Hindlimb muscle (tissue), 1 donor: ENCODE measurements at regions not wholly inside any gene's neighbourhood (a gene's known extent, or its start where the extent isn't known, plus 50 kb on each side); places are given as distances from the start of the nearest gene placed in this dataset.
"Not testable (repeated sequence)": the region's sequence is repeated elsewhere in the genome, so short reads cannot be mapped to it uniquely, and the experiment has no call there.

Experiments used
- DNase-seq: peaks from one replicate; pipeline ENCODE4 v3.0.0-alpha.2; 2013

GRCh38 chr12:124188561-124189405 lies 106.1 kb upstream of the RFLNA start:
- DNase-seq = peak; percentile 71

GRCh38 chr12:124190312-124191023 lies 104.4 kb upstream of the RFLNA start:
- no peak for DNase-seq

DNA sequence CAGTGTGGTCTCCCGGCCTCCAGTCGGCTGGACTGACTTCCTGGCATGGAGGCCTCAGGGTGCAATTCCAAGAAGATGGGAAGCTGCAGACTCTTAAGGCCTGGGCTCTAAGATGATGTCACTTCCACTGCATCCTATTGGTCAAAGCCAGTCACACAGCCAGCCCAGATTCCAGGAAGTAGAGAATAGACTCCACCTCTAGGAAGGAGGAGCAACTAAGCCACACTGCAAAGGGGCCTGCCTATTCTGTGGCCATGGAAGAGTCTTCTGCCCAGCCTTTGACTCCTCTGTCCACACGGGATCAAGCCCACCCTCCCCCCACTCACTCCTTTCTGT lies 103.9 kb upstream of the RFLNA start:
- DNase-seq = no peak

DNA sequence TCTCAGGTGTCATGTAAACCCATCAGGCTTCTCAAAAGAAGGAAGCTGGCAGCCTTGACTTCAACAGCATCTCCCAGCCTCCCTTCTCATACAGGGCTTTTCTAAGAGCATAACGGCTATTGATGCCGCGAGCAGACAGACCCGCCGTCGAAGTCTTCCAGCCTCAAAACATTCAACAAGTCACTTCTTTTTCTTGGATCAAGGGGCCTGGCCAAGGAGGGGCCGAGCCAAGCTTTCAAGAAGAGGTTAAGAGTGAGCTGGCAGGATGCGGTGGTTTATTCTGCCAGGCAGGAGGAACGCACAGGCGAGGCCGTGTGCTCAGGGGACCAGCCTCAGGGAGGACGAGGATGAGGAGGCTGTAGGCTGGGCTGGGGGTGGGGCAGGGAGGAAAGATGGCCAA lies 102.9 kb upstream of the RFLNA start:
- DNase-seq = no peak

- no peak for DNase-seq
Measured at GRCh38 chr12:124194264-124194892, 100.5 kb upstream of the RFLNA start.

DNA sequence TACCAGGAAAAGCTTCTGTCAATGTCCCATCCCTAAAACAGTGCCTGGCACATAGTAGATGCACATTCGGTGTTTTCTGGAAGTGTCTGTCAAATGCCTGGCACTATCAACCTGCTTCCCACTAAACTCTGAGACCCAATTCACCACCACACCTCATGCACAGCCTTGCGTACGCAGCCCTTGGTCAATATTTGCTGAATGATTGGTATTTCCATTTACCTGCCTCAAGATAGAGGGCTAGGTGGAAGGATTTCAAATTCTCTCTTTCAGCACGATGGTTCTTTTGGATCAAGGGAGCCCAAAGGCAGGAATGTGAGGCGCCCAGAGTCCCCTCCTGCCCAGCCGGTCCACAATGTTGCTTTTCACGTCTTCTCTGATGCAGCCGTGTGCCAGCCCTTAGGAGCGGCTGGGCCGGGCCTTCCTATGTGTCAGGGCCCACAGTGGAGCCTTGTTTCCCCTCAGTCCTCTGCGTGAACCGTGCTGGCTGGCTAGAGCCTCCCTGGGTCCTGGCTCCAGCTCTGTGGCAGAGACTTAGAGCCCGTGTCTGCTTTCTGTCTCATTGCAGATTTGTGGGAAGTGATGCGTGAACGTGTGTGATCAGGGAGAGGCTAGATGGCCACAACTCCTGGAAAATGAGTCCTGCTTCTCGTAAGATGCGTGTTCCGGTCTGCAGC lies 99.9 kb upstream of the RFLNA start:
- no peak for DNase-seq

DNA sequence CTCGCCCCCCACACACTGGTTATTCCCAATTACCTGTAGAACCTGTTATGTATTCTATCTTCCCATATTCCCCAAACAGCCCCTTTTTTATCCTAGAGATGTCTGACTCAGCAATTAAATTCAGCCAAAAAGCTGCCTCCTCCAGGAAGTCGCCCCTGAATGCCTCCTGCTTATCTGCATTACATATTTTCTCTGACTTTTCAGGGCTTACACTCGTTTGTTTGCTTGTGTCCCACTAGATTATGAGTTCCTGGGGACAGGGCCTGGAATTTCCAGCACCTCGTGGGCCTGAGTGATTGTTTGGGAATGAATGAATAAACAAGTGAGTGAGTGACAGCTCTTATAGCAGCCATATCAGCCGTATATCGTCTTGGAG lies 99.3 kb upstream of the RFLNA start:
- DNase-seq = no peak

GRCh38 chr12:124196236-124196635 lies 98.7 kb upstream of the RFLNA start:
- no peak for DNase-seq

GRCh38 chr12:124201248-124201647 lies 93.6 kb upstream of the RFLNA start:
- no peak for DNase-seq

DNA sequence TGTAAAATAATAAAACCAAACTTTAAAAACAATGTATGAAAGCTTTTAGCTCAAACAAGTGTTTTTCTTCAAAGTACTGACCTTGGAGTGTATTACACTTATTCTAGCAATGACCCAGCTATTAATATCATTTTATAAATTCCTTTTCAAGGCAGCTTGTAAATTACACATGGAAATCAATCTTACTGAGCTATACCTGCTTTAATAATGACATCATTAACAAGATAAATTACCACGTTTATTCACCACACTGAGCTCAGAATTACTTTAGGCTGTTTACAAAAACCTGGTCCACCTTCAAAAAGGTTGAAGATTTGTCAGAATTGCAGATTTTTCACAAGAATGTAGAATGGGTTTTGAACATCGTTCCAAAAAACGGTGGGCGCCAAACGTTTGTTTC lies 91.7 kb upstream of the RFLNA start:
- DNase-seq = no peak

DNA sequence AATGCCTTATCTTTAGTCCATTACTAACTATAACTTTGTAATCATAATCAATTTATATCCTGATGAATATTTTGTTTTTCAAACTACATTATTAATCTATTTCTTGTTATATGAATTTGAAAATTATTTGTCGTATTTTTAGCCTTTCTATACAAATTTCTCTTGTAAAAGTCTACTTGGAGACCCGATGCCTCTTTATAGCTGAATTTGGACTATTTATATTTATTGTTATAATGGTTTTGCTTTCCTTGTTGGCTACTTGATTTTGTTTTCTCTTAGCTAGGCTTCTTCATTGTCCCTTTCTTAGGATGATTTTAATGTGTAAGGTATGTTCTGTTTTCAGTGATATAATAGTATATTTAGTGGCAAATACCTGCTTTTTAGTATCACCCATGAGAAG lies 89.5 kb upstream of the RFLNA start:
- no peak for DNase-seq

GRCh38 chr12:124207049-124207448 lies 87.8 kb upstream of the RFLNA start:
- no peak for DNase-seq

GRCh38 chr12:124207617-124208016 lies 87.3 kb upstream of the RFLNA start:
- DNase-seq = no peak

GRCh38 chr12:124208489-124208888 lies 86.4 kb upstream of the RFLNA start:
- no peak for DNase-seq

GRCh38 chr12:124210991-124211577 lies 83.8 kb upstream of the RFLNA start:
- DNase-seq = no peak

DNA sequence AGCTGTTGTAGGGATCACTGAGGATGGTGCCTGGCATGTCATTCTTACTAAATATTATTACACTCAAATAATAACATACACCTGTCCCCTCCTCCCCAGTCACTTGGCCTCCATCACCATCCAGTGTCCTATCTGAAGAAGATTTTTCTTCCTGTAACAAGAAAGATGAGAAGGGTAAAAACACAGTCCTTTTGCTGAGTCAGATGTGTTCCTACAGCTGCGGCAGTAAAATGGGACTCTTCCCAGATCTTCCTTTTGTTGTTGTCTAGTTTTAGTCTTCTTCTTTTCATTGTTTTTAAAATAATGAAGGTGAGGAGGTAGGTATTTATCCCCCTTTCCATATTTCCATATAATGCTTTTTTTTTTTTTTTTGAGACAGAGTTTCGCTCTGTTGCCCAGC lies 83.1 kb upstream of the RFLNA start:
- DNase-seq = no peak

GRCh38 chr12:124213666-124214347 lies 81.1 kb upstream of the RFLNA start:
- no peak for DNase-seq

GRCh38 chr12:124214574-124214973 lies 80.3 kb upstream of the RFLNA start:
- DNase-seq = no peak

- no peak for DNase-seq
Measured at GRCh38 chr12:124216966-124217365, 77.9 kb upstream of the RFLNA start.

DNA sequence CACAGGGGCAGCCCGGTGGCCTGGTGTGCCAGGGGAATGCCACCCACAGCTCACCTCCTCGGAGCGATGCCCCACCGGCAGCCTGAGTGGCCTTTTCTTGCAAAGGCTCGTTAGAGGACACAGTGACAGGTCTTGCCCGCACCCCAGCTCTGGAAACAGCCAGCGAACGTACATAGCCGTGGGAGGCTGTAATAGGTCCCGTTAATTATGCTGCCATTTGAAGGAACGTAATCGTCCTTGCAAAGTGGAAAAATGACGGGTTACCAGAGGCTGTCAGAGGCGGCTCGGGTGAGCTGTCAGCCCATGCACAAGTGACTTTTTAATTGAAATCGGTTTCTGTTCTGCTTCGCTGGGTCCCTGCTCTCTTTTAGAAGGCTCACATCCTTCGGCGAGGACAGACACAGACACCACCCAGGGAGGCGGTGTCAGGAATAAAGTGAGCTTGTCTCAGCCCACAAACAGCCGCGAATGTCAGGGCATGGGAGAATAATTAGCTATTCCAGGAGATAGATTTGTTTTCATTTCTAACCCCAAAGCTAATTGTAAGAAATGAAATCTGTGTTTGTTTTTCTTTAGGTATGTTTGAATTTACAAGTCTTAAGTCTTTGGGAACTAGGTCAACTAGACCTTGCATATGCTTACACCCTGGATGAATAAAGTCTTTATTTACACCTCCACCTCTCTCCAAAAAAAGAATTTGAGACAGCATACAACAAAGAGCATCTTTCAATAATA lies 77.2 kb upstream of the RFLNA start:
- DNase-seq = peak; percentile 20

- no peak for DNase-seq
Measured at GRCh38 chr12:124218243-124218560, 76.7 kb upstream of the RFLNA start.

DNA sequence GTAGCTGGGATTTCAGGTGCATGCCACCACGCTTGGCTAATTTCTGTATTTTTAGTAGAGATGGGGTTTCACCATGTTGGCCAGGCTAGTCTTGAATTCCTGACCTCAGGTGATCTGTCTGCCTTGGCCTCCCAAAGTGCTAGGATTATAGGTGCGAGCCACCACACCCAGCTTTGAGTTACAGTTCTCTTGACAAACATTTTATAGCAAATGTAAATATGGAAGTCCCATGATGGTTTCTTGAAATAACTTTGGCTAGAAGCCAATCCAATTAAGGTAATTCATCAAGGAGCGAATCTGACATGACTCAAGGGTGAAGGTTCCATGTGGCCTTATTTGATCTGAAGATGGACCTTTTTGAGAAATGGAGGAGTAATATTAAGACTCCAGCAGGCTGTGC lies 76.2 kb upstream of the RFLNA start:
- not testable (repeated sequence) for DNase-seq
